ENCODE measurements at regions not wholly inside any gene's neighbourhood (a gene's known extent, or its start where the extent isn't known, plus 50 kb on each side); places are given as distances from the start of the nearest gene placed in this dataset.
"Not testable (repeated sequence)": the region's sequence is repeated elsewhere in the genome, so short reads cannot be mapped to it uniquely, and the experiment has no call there.

- TF ChIP-seq CTCF (conservative IDR thresholded peaks at IDR 0.05; ENCODE audit: low read depth, low read length): no peak
- no peak overlapping the region for H3K4me3 ChIP-seq (ENCODE audit: low read depth, low read length)
- no peak for DNase-seq (ENCODE audit: low read depth)
Measured at GRCh38 chr3:71984843-71985613, 200.1 kb upstream of the PROK2 start.

DNA sequence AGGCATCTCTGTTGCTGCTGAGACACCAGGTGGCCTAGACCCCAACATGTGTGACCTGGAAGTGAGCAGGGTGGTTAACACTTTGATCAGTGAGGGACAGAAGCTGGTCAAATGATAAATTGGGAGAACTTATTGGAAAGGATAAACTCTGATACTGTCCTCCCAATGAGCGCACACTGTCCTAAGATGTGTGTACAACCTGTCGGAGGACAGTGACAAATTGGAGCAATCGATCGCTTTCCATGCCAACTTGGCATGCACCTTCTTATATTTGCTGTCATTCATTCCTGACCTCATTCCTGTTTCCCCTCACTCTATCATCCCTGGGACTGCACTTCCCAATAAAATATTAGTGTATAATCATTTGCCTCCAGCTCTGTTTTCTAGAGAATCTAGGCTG, 198.7 kb upstream of the PROK2 start:
- H3K4me3 ChIP-seq (ENCODE audit: low read depth, low read length): no peak overlapping the region
- no peak for DNase-seq (ENCODE audit: low read depth)
- no peak for TF ChIP-seq CTCF (conservative IDR thresholded peaks at IDR 0.05; ENCODE audit: low read depth, low read length)

DNA sequence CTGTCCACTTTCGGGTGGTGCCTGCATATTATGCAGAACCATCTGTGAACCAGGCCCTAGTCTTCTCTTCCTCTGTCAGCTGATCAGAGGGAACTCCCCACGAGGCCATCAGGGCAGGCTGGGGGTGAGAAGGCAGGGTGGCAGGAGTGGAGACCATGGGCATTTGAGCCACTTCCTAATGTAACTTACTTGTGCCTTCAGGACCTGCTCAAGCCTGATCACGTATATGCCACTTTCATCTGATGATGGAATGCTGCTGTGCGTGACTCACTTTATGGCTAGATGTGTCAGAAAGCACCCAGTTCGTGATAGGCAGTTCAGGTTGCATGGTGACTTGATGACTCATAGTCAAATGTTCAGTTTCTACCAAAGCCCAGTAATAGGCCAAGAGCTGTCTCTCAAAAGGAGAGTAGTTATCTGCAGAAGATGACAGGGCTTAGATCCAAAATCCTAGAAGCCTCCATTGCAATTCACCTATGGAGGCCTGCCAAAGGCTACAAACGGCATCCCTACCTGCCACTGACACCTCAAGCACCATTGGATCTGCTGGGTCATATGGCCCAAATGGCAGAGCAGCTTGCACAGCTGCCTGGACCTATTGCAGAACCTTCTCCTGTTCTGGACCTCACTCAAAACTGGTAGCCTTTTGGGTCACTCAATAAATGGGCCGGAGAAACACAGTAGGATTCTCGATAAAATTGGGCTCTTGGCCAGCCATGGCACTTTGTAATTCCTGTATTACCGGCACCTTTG, 197.7 kb upstream of the PROK2 start:
- peak; percentile 86 for DNase-seq (ENCODE audit: low read depth)
- not testable (repeated sequence) for H3K4me3 ChIP-seq (ENCODE audit: low read depth, low read length)

GRCh38 chr3:71979175-71979574, 194.2 kb upstream of the PROK2 start:
- TF ChIP-seq CTCF (conservative IDR thresholded peaks at IDR 0.05; ENCODE audit: low read depth, low read length): no peak
- no peak for DNase-seq (ENCODE audit: low read depth)

GRCh38 chr3:71978150-71978721, 193.3 kb upstream of the PROK2 start:
- DNase-seq (ENCODE audit: low read depth): no peak
- TF ChIP-seq CTCF (conservative IDR thresholded peaks at IDR 0.05; ENCODE audit: low read depth, low read length): no peak
- H3K4me3 ChIP-seq (ENCODE audit: low read depth, low read length): no peak overlapping the region

More at GRCh38 chr3:71979175-71979574, 194.2 kb upstream of the PROK2 start:
- H3K4me3 ChIP-seq (ENCODE audit: low read depth, low read length): no peak overlapping the region

DNA sequence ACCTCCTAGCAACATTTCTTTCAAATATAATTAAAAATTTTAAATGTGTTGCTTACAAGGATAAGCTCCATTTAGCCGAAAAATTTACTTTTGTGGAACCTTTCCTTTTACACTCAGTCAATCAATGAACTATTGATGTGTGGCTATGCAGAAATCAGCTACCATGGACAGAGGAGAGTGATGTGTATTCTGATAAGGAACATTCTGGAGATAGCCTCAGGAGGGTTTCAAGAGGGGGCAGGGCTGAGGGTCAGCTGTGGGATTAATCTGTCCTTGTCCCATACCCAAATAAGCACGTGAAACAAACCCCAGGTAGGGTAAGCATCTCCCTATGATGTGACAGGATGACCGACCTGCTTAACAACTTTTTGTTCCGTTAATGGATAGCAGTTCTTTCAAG, 192.6 kb upstream of the PROK2 start:
- TF ChIP-seq CTCF (conservative IDR thresholded peaks at IDR 0.05; ENCODE audit: low read depth, low read length): no peak
- H3K4me3 ChIP-seq (ENCODE audit: low read depth, low read length): no peak overlapping the region
- DNase-seq (ENCODE audit: low read depth): no peak

DNA sequence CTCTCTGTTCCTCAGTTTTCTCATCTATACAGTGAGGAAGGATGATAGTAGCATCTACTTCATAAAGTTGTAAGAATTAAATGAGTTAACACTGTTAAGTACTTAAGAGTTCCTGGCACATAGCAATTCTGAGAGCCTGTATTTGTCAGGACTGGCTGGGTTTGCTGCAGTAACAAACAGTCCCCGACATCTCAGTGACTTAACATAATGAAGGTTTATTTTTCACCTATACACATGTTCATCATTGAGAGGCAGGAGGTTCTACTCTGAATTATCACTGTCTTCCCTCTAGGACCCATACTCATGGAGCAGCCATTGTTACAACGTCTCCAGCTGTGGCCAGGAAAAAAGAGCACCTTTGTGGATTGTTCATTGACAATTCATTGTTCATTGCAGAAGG, 190.6 kb upstream of the PROK2 start:
- DNase-seq (ENCODE audit: low read depth): no peak
- no peak for TF ChIP-seq CTCF (conservative IDR thresholded peaks at IDR 0.05; ENCODE audit: low read depth, low read length)

More for the DNA sequence above, 190.6 kb upstream of the PROK2 start:
- no peak overlapping the region for H3K4me3 ChIP-seq (ENCODE audit: low read depth, low read length)
